ENCODE measurements at regions not wholly inside any gene's neighbourhood (a gene's known extent, or its start where the extent isn't known, plus 50 kb on each side); places are given as distances from the start of the nearest gene placed in this dataset.
"Not testable (repeated sequence)": the region's sequence is repeated elsewhere in the genome, so short reads cannot be mapped to it uniquely, and the experiment has no call there.

- no peak for ATAC-seq
- DNase-seq (ENCODE audit: missing footprints), result no peak
- intact Hi-C loops (cut with DNase I), result no loop called here
Observed at GRCh38 chr2:149894226-149894625, 306.7 kb upstream of the MMADHC start.

DNA sequence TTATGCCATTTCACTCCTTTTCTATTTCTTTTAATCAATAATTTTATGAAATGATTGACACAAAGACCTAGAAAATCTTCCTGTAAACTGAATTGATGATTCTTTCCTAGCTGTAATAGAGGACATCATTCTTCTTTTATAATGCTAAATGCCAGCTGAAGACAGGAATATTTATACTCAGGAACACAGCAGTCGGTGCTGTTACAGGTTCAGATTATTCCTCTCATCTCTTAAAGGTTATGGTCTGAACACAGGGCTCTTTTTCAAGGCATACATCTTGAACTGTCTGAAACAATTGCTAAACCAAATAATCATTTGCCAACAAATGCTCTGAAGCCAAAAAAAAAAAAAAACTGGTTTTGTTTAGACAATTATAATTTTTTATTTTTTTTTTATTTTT lies 305.0 kb upstream of the MMADHC start:
- ATAC-seq (no peak), DNase-seq (ENCODE audit: missing footprints) (no peak)
- intact Hi-C loops (cut with DNase I), result no loop called here

- no peak for ATAC-seq
- intact Hi-C loops (cut with DNase I), result no loop called here
- no peak for DNase-seq (ENCODE audit: missing footprints)
Observed at GRCh38 chr2:149885946-149886345, 298.4 kb upstream of the MMADHC start.

- intact Hi-C loops (cut with DNase I), result no loop called here
- ATAC-seq, result no peak
- DNase-seq (ENCODE audit: missing footprints), result no peak
Observed at GRCh38 chr2:149885468-149885867, 297.9 kb upstream of the MMADHC start.

DNA sequence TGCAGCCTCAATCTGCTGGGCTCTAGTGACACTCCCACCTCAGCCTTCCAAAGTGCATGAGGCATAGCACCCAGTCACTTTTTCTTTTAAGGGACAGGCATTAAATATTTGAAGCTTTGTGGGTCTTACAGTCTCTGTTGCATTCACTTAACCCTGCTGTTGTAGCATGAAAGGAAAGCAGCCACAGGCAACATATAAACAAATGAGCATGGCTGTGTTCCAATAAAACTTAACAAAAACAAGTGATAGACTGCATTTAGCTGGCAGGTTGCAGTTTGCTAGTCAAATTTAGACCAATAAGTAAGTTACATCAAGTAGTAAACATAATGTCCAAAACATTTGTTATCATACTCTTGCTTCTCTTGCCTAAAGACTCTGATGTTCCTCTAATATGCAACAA lies 297.3 kb upstream of the MMADHC start:
- no peak for ATAC-seq
- DNase-seq (ENCODE audit: missing footprints), result no peak
- intact Hi-C loops (cut with DNase I), result no loop called here

DNA sequence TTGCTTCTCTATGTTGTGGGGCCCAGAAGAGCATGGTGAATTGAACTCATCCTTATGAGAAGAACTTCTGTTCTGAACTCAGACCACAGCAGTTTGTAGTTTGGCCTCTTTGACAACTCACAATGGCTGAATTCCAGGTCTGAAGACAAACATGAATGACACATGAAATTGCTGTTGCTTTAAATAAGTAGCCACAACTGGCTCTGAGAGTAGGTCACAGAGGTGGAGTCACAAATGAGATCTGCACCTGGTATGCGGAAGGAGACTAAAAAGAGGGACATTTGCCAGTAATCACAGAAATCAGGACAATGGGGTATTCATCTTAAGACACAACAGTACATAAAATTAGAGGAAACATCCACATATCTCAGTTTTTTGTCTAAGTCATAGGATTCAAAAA lies 290.3 kb upstream of the MMADHC start:
- DNase-seq (ENCODE audit: missing footprints) (no peak), ATAC-seq (no peak)
- intact Hi-C loops (cut with DNase I), result no loop called here

DNA sequence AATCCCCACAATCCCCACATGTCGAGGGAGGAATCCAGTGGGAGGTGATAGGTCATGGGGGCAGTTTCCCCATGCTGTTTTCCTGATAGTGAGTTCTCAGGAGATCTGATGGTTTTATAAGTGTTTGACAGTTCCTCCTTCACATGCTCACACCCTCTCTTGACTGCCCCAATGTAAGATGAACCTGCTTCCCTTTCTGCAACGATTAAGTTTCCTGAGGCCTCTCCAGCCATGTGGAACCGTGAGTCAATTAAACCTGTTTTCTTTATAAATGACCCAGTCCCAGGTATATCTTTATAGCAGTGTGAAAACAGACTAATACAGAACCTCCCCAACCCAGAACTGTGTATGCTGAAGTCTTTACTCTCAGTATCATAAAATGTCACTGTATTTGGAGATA lies 289.5 kb upstream of the MMADHC start:
- no peak for ATAC-seq
- intact Hi-C loops (cut with DNase I), result no loop called here

DNA sequence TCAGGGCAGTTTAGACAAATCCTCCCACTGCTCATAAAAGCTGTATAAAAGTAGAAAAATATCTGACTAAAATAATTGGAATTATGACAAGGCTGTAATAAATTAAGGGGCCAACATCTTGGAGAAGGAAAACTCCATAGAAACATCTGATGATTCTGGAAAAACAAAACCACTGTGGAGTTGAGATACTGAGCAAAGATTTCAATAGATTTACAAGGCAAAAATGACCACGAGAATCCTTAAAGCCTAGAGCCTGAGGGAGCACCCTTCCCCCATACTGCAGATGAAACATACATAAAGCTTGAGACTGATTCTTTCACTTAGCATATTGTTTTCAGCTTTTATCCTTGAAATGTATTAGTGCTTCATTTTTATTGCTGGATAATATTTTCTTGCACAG lies 286.4 kb upstream of the MMADHC start:
- intact Hi-C loops (cut with DNase I), result no loop called here
- no peak for DNase-seq (ENCODE audit: missing footprints)
- ATAC-seq, result no peak

More for the DNA sequence above, 289.5 kb upstream of the MMADHC start:
- no peak for DNase-seq (ENCODE audit: missing footprints)

DNA sequence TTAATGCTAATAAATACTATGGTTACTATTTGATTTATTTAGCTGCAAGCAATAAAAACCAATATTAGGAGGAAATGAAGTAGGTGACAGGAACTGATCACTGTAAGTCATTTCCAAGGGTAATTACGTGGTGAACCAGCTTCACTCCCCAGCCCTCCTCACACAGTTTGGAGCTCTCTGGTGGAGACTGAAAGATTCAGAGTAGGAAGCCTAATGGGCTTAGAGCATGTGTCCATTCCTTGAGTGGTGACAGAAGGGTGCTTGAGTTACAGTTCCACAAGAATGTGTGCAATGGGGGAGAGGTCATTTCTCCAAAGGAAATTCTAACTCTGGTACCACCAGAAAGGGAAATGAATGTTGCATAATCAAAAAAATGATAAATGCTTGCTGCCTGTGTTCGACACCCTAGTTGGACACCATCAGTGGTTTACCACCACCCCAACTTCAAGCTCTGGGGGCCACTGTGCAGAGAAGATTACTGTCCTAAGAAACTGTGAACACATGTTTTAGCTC lies 285.1 kb upstream of the MMADHC start:
- ATAC-seq (no peak), DNase-seq (ENCODE audit: missing footprints) (no peak)
- intact Hi-C loops (cut with DNase I), result no loop called here

DNA sequence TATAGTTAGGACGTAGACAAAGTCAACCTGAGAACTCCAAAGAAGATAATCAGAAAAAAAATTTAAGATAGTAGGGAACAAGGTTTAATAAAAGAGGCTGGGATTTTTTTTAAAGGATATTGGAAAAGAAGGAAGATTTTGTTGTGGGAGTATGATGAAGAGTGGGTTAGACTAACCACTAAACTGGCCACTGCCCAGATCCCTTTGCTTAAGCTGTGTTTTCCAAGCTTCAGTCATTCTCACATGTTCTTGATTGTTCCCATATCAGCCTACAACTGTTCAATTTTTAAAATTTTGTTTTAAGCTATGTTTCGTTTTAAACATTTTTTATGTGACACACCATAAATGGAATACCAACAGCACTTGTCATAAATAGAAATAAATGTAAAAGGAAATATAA lies 284.5 kb upstream of the MMADHC start:
- no peak for ATAC-seq
- no peak for DNase-seq (ENCODE audit: missing footprints)
- intact Hi-C loops (cut with DNase I), result no loop called here

DNA sequence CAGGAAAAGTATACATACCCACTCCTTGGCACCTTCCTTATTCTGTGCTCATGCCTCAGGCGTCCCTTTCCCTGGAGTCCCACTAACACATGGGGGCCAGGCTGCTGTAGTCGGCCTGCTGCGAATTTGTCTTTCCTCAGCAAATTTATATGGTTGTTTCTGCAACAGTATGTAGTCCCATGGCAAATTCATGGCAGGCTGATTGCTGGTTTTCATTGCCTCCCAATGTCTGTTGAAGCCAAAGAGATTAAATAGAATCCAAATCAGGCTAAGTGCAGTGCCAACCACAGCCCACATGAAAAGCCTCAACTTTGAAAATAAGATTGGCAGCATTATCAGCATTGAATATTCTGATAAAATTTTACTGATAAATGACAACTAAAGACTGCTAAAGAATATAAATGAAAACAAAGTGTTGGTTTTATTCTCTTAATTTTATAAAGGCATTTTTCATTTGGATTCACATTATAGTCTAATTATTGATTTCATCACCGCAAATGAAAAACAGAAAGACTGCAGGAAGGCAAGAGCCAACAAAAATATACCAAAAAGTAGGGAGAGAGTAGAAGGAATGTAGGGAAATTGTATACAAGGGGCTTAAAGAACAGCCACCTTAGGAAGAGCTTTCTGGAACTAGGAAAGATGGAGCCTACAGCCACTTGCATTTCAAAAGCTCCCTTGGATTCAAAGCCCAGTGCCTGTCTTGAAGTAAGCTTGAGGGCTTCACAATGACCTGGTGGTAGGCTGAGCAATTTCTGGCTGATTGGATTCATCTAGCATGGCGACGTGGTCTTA lies 283.7 kb upstream of the MMADHC start:
- ATAC-seq (no peak), DNase-seq (ENCODE audit: missing footprints) (no peak)
- intact Hi-C loops (cut with DNase I), result no loop called here

- intact Hi-C loops (cut with DNase I), result no loop called here
- DNase-seq (ENCODE audit: missing footprints), result no peak
- ATAC-seq, result no peak
Observed at GRCh38 chr2:149863227-149863626, 275.7 kb upstream of the MMADHC start.

GRCh38 chr2:149861034-149861433 lies 273.5 kb upstream of the MMADHC start:
- DNase-seq (ENCODE audit: missing footprints) (no peak), ATAC-seq (no peak)
- intact Hi-C loops (cut with DNase I), result no loop called here

DNA sequence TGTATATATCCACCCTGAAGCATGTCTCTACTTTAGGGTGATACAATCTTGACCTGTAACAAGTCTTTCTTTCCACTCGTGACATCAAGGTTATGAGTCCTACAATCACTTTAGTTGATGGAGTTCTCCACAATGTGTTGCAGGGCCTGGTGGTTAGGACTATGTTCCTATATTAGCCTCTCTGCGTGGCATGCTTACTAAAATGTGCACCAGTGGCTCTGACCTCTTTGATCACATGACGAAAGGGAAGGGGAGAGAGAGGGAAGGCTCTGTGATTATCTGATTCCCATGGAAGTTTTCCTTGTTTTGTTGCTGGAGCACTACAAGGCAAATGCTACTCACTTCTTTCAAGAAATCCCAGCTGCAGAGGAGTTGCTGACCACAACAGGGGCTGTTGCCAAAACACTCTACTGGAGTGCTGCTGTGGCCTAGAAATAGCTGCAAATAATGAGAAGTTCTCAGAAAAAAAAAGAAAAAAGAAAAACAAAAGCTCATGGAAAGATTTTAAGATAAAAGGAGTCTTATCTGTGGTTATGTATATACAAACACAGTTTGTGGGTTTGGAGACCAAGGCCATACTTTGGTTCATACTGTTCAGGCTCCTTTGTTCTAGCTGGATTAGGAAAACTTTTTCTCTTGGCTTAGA lies 272.8 kb upstream of the MMADHC start:
- DNase-seq (ENCODE audit: missing footprints) (peak; percentile 55), ATAC-seq (peak; percentile 77)
- intact Hi-C loops (cut with DNase I), result no loop called here

DNA sequence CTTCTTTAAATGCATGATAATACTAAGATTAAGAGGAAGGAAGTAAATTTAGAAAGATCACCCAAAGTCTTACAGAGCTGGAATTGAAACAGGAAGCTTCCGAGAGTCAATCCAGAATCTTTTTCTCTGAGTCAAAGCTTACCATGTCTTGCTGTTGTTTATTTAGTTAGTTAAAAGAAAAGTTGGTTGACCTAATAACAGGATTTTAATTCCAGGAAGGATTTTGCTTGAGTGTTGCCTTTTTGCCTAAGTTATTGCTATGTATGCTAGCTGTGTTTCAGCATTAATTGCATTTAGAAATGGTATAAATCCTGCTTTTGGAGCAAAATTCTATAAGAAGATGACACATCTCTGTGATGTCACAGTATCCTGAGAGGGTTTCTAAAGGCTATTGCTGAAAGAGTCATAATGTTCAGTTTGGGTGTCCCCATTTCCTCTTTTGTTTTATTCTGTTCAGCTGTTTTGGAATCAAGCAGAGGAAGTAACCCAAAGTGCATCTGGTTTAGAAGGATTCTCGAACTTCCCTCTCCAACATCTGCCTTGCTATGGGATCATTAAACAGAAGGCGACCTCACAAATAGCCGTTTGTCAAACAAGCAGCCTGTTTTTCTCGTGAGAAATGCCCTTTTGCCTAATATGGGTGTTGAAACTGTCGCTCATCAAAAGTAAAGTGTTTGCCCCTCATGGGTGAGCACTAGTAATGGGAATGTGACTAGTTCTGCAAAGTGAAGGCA lies 271.5 kb upstream of the MMADHC start:
- ATAC-seq (peak; percentile 54), DNase-seq (ENCODE audit: missing footprints) (no peak)
- intact Hi-C loops (cut with DNase I), result no loop called here

DNA sequence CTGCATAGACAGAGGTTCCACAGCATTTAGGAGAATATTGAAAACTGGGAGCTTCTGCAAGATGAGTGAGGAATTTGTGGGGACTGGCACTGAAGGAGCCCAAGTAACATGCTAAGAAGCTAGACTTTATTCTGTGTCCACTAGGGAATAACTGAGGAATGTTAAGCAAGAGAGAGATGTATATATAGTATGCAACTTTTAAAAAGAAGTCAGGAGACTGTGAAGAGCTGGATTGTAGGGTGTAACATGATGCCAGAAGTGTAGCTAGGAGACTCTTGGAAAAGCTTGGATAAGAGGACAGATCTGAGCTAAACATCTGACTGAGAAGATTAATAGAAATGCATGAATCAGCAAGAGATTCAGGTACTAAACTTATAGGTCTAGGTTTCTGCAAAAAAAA lies 270.6 kb upstream of the MMADHC start:
- ATAC-seq, result no peak
- DNase-seq (ENCODE audit: missing footprints), result no peak
- intact Hi-C loops (cut with DNase I), result no loop called here

DNA sequence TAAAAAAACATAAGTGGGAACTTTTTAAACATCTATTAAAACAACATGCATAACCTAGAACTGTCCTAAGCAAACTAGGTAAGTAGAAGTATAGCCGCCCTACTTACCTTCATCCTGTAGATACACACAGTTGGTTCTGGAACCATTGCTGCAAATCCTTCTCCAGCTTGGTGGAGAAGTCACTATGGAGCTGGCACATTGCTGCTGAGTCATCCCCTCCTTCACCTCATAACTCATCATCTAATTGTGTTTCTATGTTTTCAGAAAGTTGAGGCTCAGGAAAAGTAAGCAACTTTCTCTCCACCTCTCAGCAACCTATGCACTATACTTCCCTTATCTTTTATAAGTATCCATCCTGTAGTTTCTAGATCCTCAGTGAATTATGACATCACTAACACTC lies 269.8 kb upstream of the MMADHC start:
- intact Hi-C loops (cut with DNase I), result no loop called here
- no peak for ATAC-seq
- DNase-seq (ENCODE audit: missing footprints), result no peak

- intact Hi-C loops (cut with DNase I); DNase-seq (ENCODE audit: missing footprints); ATAC-seq: not testable (repeated sequence)
Observed at GRCh38 chr2:149855859-149856258, 268.3 kb upstream of the MMADHC start.

DNA sequence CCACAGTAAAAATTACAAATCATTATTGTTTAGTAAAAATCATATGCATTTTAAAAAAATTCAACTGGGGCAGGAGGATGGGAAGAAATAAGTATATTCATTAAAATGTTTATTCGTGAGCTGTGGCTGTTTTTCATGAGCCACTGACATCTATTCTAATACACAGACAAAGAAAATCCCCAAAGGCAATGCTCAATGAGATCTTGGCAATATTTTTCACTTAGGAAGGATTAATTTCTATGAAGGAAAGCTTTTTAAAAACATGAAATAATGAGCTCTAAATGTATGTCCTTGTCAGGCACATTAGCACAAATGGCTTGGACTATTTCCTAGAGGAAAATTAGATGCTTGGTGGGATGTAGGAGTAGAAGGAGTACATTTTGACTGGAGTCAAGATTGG lies 262.0 kb upstream of the MMADHC start:
- no peak for ATAC-seq
- intact Hi-C loops (cut with DNase I), result no loop called here
- no peak for DNase-seq (ENCODE audit: missing footprints)

DNA sequence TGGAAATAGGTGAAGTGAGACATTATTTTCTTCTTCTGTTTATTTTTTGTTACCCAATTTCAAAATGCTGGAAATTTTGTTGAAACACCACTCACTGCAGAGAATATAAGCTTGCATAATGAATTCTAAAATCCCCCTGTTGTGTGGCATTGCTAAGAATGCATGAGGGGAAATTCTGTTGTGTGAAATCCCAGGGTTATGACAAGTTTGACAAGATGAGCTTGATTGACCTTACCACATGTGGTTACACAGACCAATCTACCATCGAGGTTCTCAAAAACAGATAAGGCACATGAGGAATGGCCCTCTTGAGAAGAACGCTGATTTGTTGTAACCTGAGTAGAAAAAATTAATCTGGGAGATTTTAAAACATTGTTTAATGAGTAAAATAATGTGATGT lies 261.6 kb upstream of the MMADHC start:
- intact Hi-C loops (cut with DNase I), result no loop called here
- DNase-seq (ENCODE audit: missing footprints) (no peak), ATAC-seq (no peak)

Measured in Right ventricle myocardium inferior (tissue), 1 donor.